NCI-H2196 treated with DMSO at 0.1 percent for 48 hours (cell line): ENCODE measurements at regions not wholly inside any gene's neighbourhood (a gene's known extent, or its start where the extent isn't known, plus 50 kb on each side); places are given as distances from the start of the nearest gene placed in this dataset.
"Not testable (repeated sequence)": the region's sequence is repeated elsewhere in the genome, so short reads cannot be mapped to it uniquely, and the experiment has no call there.

Source experiments
- DNase-seq: peaks from one replicate; lab custom pipeline; 2025; ENCODE audit not compliant: unreplicated experiment; lab: John Stamatoyannopoulos, UW

GRCh38 chr2:156915332-156915731, 342.2 kb upstream of the GALNT5 start:
- no peak for DNase-seq

GRCh38 chr2:156918410-156918809, 339.1 kb upstream of the GALNT5 start:
- no peak for DNase-seq

- DNase-seq = no peak
Measured at GRCh38 chr2:156930423-156930822, 327.1 kb upstream of the GALNT5 start.

GRCh38 chr2:156933645-156934225, 323.8 kb upstream of the GALNT5 start:
- DNase-seq = no peak

- DNase-seq = no peak
Measured at GRCh38 chr2:156935616-156936015, 321.9 kb upstream of the GALNT5 start.

DNA sequence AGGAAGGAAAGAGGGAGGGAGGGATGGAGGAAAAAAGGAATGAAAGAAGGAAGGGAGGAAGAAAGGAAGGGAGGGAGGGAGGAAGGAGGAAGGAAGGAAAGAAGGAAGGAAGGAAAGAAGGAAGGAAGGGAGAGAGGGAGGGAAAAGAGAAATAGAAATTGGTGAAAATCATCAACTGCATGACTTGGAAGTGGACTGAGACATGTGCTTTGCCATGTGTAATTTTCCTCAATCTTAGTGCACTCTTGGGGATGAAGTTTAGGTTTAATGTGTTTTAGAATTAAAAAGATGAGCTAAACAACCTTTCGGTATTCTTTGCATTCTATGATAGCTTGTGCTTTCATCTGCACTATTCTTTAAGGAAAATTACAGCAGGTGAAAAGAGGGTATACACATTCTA, 320.1 kb upstream of the GALNT5 start:
- no peak for DNase-seq

- DNase-seq = no peak
Measured at GRCh38 chr2:156944871-156945270, 312.6 kb upstream of the GALNT5 start.

DNA sequence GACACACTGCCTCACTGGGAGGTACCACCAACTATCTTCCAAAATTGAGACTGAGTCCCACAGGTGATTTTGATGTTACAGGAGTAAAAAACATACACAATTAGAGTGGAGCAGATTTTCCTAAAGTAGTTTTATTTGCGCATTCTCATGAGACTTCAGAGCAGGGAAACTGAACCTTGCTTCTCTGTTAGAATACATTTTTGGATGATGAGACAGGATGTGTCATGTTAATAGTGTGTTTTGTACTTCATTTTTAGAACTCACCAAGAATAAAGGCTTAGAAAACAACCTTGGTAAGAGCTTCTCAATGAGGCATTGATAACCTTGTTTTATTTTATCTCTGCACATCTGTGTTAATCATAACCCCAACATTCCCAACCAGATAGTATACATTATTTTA, 310.2 kb upstream of the GALNT5 start:
- DNase-seq = no peak

- no peak for DNase-seq
Measured at GRCh38 chr2:156955701-156956100, 301.8 kb upstream of the GALNT5 start.

- DNase-seq = no peak
Measured at GRCh38 chr2:156956161-156956560, 301.3 kb upstream of the GALNT5 start.

DNA sequence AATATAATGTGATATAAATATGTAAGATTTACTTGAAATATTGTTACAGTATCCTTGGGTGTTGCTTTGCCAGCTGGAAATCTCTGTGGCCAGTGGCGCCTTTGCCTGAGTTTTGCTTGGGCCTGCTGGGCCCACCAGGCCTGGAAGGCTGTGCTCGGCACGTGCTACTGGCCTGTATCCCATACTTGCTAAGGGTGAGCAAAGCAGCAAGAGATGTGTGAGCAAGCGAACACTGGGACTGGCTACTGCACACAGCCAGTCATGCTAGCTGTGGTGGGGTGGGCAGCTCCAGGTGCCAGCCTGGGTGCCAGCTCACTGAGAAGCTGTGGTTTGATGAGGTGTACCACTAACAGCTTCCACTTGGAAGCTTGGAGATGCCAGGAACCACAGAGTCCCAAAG, 299.1 kb upstream of the GALNT5 start:
- DNase-seq = no peak

- no peak for DNase-seq
Measured at GRCh38 chr2:156959481-156959880, 298.0 kb upstream of the GALNT5 start.

GRCh38 chr2:156982615-156983014, 274.9 kb upstream of the GALNT5 start:
- no peak for DNase-seq

- DNase-seq = no peak
Measured at GRCh38 chr2:156986339-156986988, 271.0 kb upstream of the GALNT5 start.

DNA sequence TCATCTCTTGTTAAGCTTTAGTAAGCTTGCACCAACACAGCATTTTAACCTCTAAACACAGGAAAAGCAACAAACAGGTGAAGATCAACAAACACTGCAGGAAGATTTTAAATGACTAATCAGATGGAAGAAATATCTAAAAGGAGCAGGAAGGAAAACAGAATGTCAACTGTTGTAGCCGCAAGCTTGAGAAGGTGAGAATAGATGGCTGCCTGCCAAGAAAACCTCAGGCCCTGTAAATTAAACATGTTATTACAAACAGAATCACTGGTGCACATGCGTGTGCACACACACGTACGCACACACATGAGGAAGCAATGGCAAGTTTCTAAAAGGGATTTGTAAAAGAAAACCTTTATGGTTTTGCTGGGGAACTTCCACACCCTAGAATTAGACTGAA, 257.8 kb upstream of the GALNT5 start:
- no peak for DNase-seq

- no peak for DNase-seq
Measured at GRCh38 chr2:157004789-157005188, 252.7 kb upstream of the GALNT5 start.

DNA sequence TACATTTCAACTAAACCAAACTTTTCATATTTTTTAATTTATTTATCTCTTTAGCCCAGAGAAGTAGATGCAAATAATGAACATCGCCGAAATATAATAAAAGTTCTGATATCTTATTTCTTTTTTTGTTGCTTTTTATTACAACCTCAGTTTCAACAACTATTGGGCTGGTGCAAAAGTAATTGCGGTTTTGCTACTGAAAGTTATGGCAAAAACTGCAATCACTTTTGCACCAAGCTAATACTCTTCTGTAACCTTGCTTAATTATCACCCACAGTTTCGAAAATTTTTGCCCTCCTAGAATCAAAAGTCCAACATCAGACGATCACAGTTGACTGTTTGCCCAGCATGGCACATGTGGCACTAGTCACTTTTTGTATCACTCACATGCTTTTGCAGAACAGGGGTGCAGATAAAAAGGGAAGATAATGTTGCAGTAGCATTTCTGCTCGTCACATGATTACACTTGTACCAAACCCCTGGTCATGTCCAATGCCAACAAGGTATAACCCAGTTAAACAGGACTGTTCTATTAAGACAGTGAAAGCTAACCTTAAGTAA, 242.4 kb upstream of the GALNT5 start:
- no peak for DNase-seq

GRCh38 chr2:157023264-157023663, 234.2 kb upstream of the GALNT5 start:
- DNase-seq = not testable (repeated sequence)

GRCh38 chr2:157024129-157024528, 233.4 kb upstream of the GALNT5 start:
- no peak for DNase-seq

GRCh38 chr2:157032017-157032416, 225.5 kb upstream of the GALNT5 start:
- no peak for DNase-seq

DNA sequence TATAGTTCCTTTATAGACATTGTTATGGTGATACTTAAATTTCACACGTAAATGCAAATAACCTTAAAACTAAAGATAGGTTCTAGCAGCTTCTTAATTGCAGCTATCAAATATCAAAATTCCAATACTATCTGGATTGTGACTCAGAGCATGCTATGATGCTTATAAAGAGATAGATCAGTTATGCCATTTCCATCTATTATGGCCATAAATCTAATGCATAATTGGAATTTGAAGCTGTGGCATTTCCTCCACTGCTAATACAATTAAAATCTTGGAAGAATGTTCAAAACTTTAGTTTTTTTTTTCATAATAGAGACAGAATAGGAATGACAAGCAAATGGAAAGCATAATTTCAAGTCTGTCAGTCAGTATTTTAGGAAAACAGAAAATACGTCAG, 220.8 kb upstream of the GALNT5 start:
- DNase-seq = no peak

DNA sequence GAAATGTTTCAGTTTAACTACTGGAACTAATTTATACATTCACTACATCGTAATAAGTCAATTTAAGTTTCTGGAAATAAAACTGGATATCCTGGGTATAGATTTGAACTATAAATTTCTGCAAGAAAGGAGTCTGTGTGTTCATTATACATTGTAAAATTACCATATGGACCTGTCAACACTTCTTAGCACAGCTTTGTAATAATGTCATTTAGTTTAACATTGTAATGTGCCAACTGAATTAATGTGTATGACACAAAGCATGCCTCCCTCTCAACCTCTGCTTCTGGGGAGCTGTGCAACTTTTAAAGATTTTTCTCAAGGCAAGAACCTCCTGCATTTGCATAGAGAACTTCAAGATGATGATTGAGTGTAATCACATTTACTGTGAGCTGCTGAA, 213.7 kb upstream of the GALNT5 start:
- DNase-seq = no peak

GRCh38 chr2:157046396-157046795, 211.1 kb upstream of the GALNT5 start:
- DNase-seq = no peak
